GM21360 (cell line): ENCODE measurements at regions not wholly inside any gene's neighbourhood (a gene's known extent, or its start where the extent isn't known, plus 50 kb on each side); places are given as distances from the start of the nearest gene placed in this dataset.

ENCODE experiments used
- ATAC-seq: cut with Tn5 transposase; IDR thresholded peaks from one replicate; pipeline ENCODE4 v1.9.1; 2021; ENCODE audit warnings: mild to moderate bottlenecking, moderate library complexity; ENCODE audit not compliant: unreplicated experiment

- no peak for ATAC-seq
Measured at GRCh38 chr7:84446991-84447480, 252.4 kb upstream of the SEMA3A start.

- ATAC-seq: no peak
Measured at GRCh38 chr7:84425702-84426259, 231.2 kb upstream of the SEMA3A start.

- no peak for ATAC-seq
Measured at GRCh38 chr7:84422790-84423189, 228.2 kb upstream of the SEMA3A start.

- ATAC-seq: no peak
Measured at GRCh38 chr7:84412161-84412969, 217.8 kb upstream of the SEMA3A start.

GRCh38 chr7:84399661-84400060 lies 205.1 kb upstream of the SEMA3A start:
- no peak for ATAC-seq

GRCh38 chr7:84394219-84394618 lies 199.6 kb upstream of the SEMA3A start:
- ATAC-seq: no peak

GRCh38 chr7:84393786-84394185 lies 199.2 kb upstream of the SEMA3A start:
- no peak for ATAC-seq

GRCh38 chr7:84390845-84391244 lies 196.3 kb upstream of the SEMA3A start:
- no peak for ATAC-seq

GRCh38 chr7:84389242-84389641 lies 194.7 kb upstream of the SEMA3A start:
- ATAC-seq: peak; percentile 100

- ATAC-seq: no peak
Measured at GRCh38 chr7:84387595-84387994, 193.0 kb upstream of the SEMA3A start.

GRCh38 chr7:84384417-84384816 lies 189.8 kb upstream of the SEMA3A start:
- no peak for ATAC-seq

GRCh38 chr7:84379446-84379845 lies 184.9 kb upstream of the SEMA3A start:
- no peak for ATAC-seq

- no peak for ATAC-seq
Measured at GRCh38 chr7:84372712-84373111, 178.1 kb upstream of the SEMA3A start.

- ATAC-seq: no peak
Measured at GRCh38 chr7:84372155-84372621, 177.6 kb upstream of the SEMA3A start.

- no peak for ATAC-seq
Measured at GRCh38 chr7:84370114-84370513, 175.5 kb upstream of the SEMA3A start.

GRCh38 chr7:84368122-84368521 lies 173.5 kb upstream of the SEMA3A start:
- no peak for ATAC-seq

GRCh38 chr7:84364708-84365107 lies 170.1 kb upstream of the SEMA3A start:
- ATAC-seq: no peak

GRCh38 chr7:84363741-84364140 lies 169.2 kb upstream of the SEMA3A start:
- no peak for ATAC-seq

GRCh38 chr7:84362828-84363227 lies 168.2 kb upstream of the SEMA3A start:
- ATAC-seq: no peak

- no peak for ATAC-seq
Measured at GRCh38 chr7:84362360-84362759, 167.8 kb upstream of the SEMA3A start.

GRCh38 chr7:84354866-84355265 lies 160.3 kb upstream of the SEMA3A start:
- no peak for ATAC-seq

GRCh38 chr7:84354030-84354429 lies 159.4 kb upstream of the SEMA3A start:
- ATAC-seq: no peak
